HL-60 (cell line): ENCODE measurements at regions not wholly inside any gene's neighbourhood (a gene's known extent, or its start where the extent isn't known, plus 50 kb on each side); places are given as distances from the start of the nearest gene placed in this dataset.

Experiments
- DNase-seq, 2 experiments: peaks; one replicate each; pipeline ENCODE4 v3.0.0-alpha.2; 2010 to 2020; ENCODE audit warnings: low read depth in 1 of 2, low spot score in 1 of 2
- H3K27ac ChIP-seq: fragments of 250-450 bp; sonication (Bioruptor Pico); replicated peaks from 2 replicates; pipeline ENCODE4 v1.5.1; 2020; ENCODE audit warnings: mild to moderate bottlenecking, moderate library complexity
- H3K27me3 ChIP-seq: fragments of 250-450 bp; sonication (Bioruptor Pico); 2 replicates; pipeline ENCODE4 v1.5.1; 2021; ENCODE audit warnings: mild to moderate bottlenecking, moderate library complexity; ENCODE audit not compliant: insufficient read depth, poor library complexity, severe bottlenecking
- H3K4me3 ChIP-seq: replicated peaks from 2 replicates; pipeline ENCODE4 v1.5.1; 2011; ENCODE audit warnings: mild to moderate bottlenecking, control low read depth, low read length; ENCODE audit not compliant: insufficient read depth
- GABPA ChIP-seq: IDR thresholded peaks from 2 replicates; pipeline ENCODE4 v1.6.1; 2012; ENCODE audit warnings: low read depth
- POLR2AphosphoS5 ChIP-seq: IDR thresholded peaks from 2 replicates; pipeline ENCODE4 v1.6.1; 2012; ENCODE audit warnings: low read depth
- SPI1 ChIP-seq: IDR thresholded peaks from 2 replicates; pipeline ENCODE4 v1.6.1; 2012; ENCODE audit warnings: low read depth, mild to moderate bottlenecking, borderline replicate concordance
- TF ChIP-seq, protein P1 (sequence below): IDR thresholded peaks from 2 replicates; pipeline ENCODE4 v1.6.1; 2012; ENCODE audit warnings: low read depth; ENCODE audit not compliant: insufficient replicate concordance
- TF ChIP-seq, protein P2 (sequence below): IDR thresholded peaks from one replicate; pipeline ENCODE4 v1.5.1; 2011; ENCODE audit warnings: low read length, control low read depth, inconsistent platforms; ENCODE audit not compliant: insufficient read depth

DNA sequence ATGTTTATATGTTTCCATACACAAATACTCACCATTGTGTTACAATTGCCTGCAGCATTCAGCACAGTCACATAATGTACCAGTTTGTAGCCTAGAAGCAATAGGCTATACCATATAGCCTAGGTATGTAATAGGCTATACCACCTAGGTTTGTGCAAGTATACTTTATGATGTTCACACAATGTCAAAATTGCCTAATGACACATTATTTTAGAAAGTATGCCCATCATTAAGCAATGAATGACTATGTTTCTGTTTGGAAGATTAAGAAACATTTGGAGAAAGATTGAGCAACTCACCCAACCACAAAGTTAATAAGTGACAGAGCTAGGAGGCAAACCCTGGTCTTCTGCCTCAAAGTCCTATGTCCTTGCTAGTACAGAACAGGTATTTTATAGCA, 96.8 kb upstream of the GRIA3 start:
- peak; percentile 49 to 76 for DNase-seq
- TF ChIP-seq, protein P1, sequence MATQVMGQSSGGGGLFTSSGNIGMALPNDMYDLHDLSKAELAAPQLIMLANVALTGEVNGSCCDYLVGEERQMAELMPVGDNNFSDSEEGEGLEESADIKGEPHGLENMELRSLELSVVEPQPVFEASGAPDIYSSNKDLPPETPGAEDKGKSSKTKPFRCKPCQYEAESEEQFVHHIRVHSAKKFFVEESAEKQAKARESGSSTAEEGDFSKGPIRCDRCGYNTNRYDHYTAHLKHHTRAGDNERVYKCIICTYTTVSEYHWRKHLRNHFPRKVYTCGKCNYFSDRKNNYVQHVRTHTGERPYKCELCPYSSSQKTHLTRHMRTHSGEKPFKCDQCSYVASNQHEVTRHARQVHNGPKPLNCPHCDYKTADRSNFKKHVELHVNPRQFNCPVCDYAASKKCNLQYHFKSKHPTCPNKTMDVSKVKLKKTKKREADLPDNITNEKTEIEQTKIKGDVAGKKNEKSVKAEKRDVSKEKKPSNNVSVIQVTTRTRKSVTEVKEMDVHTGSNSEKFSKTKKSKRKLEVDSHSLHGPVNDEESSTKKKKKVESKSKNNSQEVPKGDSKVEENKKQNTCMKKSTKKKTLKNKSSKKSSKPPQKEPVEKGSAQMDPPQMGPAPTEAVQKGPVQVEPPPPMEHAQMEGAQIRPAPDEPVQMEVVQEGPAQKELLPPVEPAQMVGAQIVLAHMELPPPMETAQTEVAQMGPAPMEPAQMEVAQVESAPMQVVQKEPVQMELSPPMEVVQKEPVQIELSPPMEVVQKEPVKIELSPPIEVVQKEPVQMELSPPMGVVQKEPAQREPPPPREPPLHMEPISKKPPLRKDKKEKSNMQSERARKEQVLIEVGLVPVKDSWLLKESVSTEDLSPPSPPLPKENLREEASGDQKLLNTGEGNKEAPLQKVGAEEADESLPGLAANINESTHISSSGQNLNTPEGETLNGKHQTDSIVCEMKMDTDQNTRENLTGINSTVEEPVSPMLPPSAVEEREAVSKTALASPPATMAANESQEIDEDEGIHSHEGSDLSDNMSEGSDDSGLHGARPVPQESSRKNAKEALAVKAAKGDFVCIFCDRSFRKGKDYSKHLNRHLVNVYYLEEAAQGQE: no peak
- TF ChIP-seq, protein P2, sequence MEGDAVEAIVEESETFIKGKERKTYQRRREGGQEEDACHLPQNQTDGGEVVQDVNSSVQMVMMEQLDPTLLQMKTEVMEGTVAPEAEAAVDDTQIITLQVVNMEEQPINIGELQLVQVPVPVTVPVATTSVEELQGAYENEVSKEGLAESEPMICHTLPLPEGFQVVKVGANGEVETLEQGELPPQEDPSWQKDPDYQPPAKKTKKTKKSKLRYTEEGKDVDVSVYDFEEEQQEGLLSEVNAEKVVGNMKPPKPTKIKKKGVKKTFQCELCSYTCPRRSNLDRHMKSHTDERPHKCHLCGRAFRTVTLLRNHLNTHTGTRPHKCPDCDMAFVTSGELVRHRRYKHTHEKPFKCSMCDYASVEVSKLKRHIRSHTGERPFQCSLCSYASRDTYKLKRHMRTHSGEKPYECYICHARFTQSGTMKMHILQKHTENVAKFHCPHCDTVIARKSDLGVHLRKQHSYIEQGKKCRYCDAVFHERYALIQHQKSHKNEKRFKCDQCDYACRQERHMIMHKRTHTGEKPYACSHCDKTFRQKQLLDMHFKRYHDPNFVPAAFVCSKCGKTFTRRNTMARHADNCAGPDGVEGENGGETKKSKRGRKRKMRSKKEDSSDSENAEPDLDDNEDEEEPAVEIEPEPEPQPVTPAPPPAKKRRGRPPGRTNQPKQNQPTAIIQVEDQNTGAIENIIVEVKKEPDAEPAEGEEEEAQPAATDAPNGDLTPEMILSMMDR: no peak
- TF ChIP-seq SPI1 (no peak), GABPA (no peak), POLR2AphosphoS5 (no peak)
- no peak overlapping the region for H3K27ac ChIP-seq

DNA sequence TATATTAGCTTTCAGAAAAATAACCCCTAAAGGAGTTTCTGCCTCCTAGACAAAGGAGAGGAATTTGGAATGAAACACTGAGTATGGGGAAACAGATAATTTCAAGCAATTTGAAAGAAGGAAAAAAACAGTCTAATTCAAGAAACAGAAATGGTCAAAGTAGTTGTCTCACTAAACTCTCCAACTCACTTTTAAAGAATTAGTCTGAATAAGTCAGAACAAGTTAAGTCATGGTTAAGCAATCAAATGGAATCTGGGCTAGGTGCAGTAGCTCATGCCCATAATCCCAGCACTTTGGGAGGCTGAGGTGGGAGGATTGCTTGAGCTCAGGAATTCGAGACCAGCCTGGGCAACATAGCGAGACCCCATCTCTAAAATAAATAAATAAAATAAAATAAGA, 95.7 kb upstream of the GRIA3 start:
- DNase-seq: no peak
- TF ChIP-seq, protein P1: no peak
- TF ChIP-seq SPI1: no peak
- TF ChIP-seq, protein P2: no peak
- no peak for TF ChIP-seq POLR2AphosphoS5
- no peak for TF ChIP-seq GABPA
- Histone ChIP-seq H3K27me3 (no peaks in the 10 kb centered on the region), H3K27ac (peak overlapping the region; percentile 24; the same call in 1 of the 2 replicates), H3K4me3 (no peak overlapping the region)

More for the DNA sequence above, 96.8 kb upstream of the GRIA3 start:
- no peaks in the 10 kb centered on the region for H3K27me3 ChIP-seq
- H3K4me3 ChIP-seq: no peak overlapping the region

DNA sequence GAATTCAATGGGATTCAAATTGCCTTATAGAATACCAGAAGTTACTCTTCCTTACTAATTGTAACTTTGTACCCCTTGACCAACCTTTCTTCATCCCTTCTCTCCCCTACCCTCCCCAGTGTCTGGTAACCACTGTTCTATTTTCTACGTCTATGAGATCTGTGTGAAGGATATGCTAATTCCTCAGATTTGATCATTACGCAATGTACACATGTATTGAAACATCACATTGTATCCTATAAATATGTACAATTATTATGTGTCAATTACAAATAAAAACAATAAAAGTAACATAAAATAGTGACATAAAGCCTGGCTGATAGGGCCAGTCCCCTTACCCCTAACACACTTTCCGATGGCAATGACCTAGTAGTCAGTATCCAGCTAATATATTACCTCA, 95.1 kb upstream of the GRIA3 start:
- Histone ChIP-seq H3K4me3 (no peak overlapping the region), H3K27me3 (no peaks in the 10 kb centered on the region), H3K27ac (no peak overlapping the region)
- TF ChIP-seq, protein P1: no peak
- no peak for TF ChIP-seq SPI1
- TF ChIP-seq, protein P2: no peak
- TF ChIP-seq POLR2AphosphoS5: no peak
- no peak for TF ChIP-seq GABPA
- no peak for DNase-seq
